CD14-positive monocyte (primary cell): ENCODE measurements at regions not wholly inside any gene's neighbourhood (a gene's known extent, or its start where the extent isn't known, plus 50 kb on each side); places are given as distances from the start of the nearest gene placed in this dataset.

Source experiments
- DNase-seq, 3 donors: peaks; one replicate each; pipeline ENCODE4 v3.0.0-alpha.2; 2011 to 2022
- H2AFZ ChIP-seq: 2 replicates; pipeline ENCODE4 v1.6.0; 2012; ENCODE audit warnings: mild to moderate bottlenecking, low read depth, low read length, inconsistent platforms; ENCODE audit not compliant: insufficient read depth, poor library complexity, severe bottlenecking
- H3K27ac ChIP-seq, 2 donors: 1 replicate in 1 of 2; 2 replicates in 1 of 2; pipeline ENCODE4 v1.5.1; 2012 to 2013; ENCODE audit warnings: low read length in 2 of 2, control low read depth in 1 of 2, inconsistent platforms in 1 of 2, low read depth in 1 of 2, mild to moderate bottlenecking in 1 of 2
- H3K27me3 ChIP-seq, 2 donors: one replicate each; pipeline versions ENCODE4 v1.6.0 to v1.6.1; 2011 to 2013; ENCODE audit warnings: low read length in 2 of 2; ENCODE audit not compliant: control insufficient read depth in 2 of 2, insufficient read depth in 2 of 2
- H3K36me3 ChIP-seq, 2 donors: replicated peaks in 1 of 2; 1 replicate in 1 of 2; 2 replicates in 1 of 2; pipeline versions ENCODE4 v1.5.1 to v1.6.1; 2012 to 2013; ENCODE audit warnings: low read length in 2 of 2, control low read depth in 1 of 2, inconsistent platforms in 1 of 2, mild to moderate bottlenecking in 1 of 2; ENCODE audit not compliant: insufficient read depth in 2 of 2, control insufficient read depth in 1 of 2
- H3K4me1 ChIP-seq, 2 donors: 1 replicate in 1 of 2; 2 replicates in 1 of 2; pipeline versions ENCODE4 v1.5.1 to v1.6.1; 2012 to 2013; ENCODE audit warnings: low read length in 2 of 2, control low read depth in 1 of 2, inconsistent platforms in 1 of 2, mild to moderate bottlenecking in 1 of 2, moderate library complexity in 1 of 2; ENCODE audit not compliant: insufficient read depth in 2 of 2, control insufficient read depth in 1 of 2
- H3K4me2 ChIP-seq: replicated peaks from 2 replicates; pipeline ENCODE3; 2012; ENCODE audit warnings: low read length, moderate library complexity, mild to moderate bottlenecking; ENCODE audit not compliant: poor library complexity, severe bottlenecking; ENCODE audit errors: extremely low read depth
- H3K4me3 ChIP-seq, 3 experiments: fragments of 200-600 bp in 1 of 3; sonication (generic) in 1 of 3; replicated peaks in 1 of 3; 1 replicate in 2 of 3; 2 replicates in 1 of 3; pipeline ENCODE4 v1.5.1; 2011 to 2013; ENCODE audit warnings: low read length in 3 of 3, mild to moderate bottlenecking in 3 of 3, control low read depth in 2 of 3, low read depth in 2 of 3, inconsistent platforms in 1 of 3, moderate library complexity in 1 of 3
- H3K79me2 ChIP-seq: 2 replicates; pipeline ENCODE4 v1.6.0; 2012; ENCODE audit warnings: mild to moderate bottlenecking, control low read depth, inconsistent platforms, low read length, moderate library complexity; ENCODE audit not compliant: insufficient read depth
- H3K9ac ChIP-seq: 2 replicates; pipeline ENCODE4 v1.6.0; 2017; ENCODE audit warnings: low read length, mild to moderate bottlenecking; ENCODE audit not compliant: insufficient read depth, poor library complexity, severe bottlenecking
- H3K9me3 ChIP-seq, 2 donors: replicated peaks in 1 of 2; 1 replicate in 1 of 2; 2 replicates in 1 of 2; pipeline versions ENCODE4 v1.5.1 to v1.6.1; 2012 to 2013; ENCODE audit warnings: low read length in 2 of 2, control low read depth in 1 of 2; ENCODE audit not compliant: control insufficient read depth in 1 of 2, insufficient read depth in 1 of 2
- H4K20me1 ChIP-seq: 2 replicates; pipeline ENCODE4 v1.6.0; 2012; ENCODE audit warnings: mild to moderate bottlenecking, low read length, control low read depth, moderate library complexity; ENCODE audit not compliant: insufficient read depth
- H3K27ac Mint-ChIP-seq, 7 donors: one replicate each; pipeline ENCODE4 v1.8.0; 2020; ENCODE audit warnings: mild to moderate bottlenecking in 7 of 7, mixed read lengths in 7 of 7, moderate library complexity in 6 of 7, inconsistent platforms in 2 of 7
- H3K27me3 Mint-ChIP-seq, 3 donors: one replicate each; pipeline ENCODE4 v1.8.0; 2021 to 2022; ENCODE audit warnings: low read depth in 3 of 3, mild to moderate bottlenecking in 3 of 3, mixed read lengths in 3 of 3, moderate library complexity in 3 of 3, inconsistent platforms in 1 of 3
- H3K36me3 Mint-ChIP-seq, 2 donors: one replicate each; pipeline ENCODE4 v1.8.0; 2020; ENCODE audit warnings: mixed read lengths in 2 of 2, inconsistent platforms in 1 of 2, mild to moderate bottlenecking in 1 of 2
- H3K4me1 Mint-ChIP-seq: one replicate; pipeline ENCODE4 v1.8.0; 2020; ENCODE audit warnings: mild to moderate bottlenecking, mixed read lengths
- H3K4me3 Mint-ChIP-seq, 2 donors: one replicate each; pipeline ENCODE4 v1.8.0; 2020; ENCODE audit warnings: mild to moderate bottlenecking in 2 of 2, mixed read lengths in 2 of 2, moderate library complexity in 1 of 2
- H3K9me3 Mint-ChIP-seq, 7 donors: one replicate each; pipeline ENCODE4 v1.8.0; 2020 to 2022; ENCODE audit warnings: mixed read lengths in 7 of 7, mild to moderate bottlenecking in 6 of 7, moderate library complexity in 6 of 7, inconsistent platforms in 2 of 7
- WGBS: methylation state at CpG from one replicate; pipeline ENCODE4 v1.1.5; 2013; ENCODE audit warnings: missing lambda C conversion rate; ENCODE audit not compliant: insufficient coverage; 5-methylcytosine and 5-hydroxymethylcytosine counted together
- intact Hi-C, 2 donors: fragments of 100-400 bp; cut with micrococcal nuclease; formaldehyde crosslinking; loops; one replicate each; pipeline versions ENCODE4 v1.15.0 to v1.15.1; 2023
- TF ChIP-seq, protein P1 (sequence below): fragments of 200-600 bp; IDR thresholded peaks from one replicate; pipeline ENCODE4 v1.8.0; 2022; ENCODE audit warnings: antibody characterized with exemption, mild to moderate bottlenecking

DNA sequence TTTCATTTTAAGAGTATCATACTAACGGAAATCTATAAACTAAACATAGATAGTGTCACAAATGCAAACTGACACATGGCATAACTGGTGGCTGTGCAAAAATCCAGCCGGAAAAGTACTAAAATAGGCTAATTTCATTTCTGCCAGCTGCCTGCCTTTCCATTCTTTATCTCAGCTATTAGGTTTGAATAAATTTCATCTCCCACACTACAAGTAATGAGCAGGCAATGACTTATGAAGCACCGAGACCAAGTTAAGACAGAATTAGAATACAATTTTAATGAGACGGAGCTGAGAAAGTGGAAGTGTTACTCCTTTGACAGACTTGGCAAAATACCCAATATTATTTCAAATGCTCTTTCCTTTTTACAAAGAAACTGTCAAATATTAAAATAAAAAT is 258.8 kb upstream of the ZNF608 start:
- peaks cover 4% of the 10 kb centered on the region in 2 donors for H3K27me3 ChIP-seq
- Mint-ChIP-seq H3K27ac (no peak overlapping the region), H3K36me3 (no peaks in the 10 kb centered on the region), H3K4me3 (no peak overlapping the region), H3K27me3 (peaks cover 5 to 17% (median 7%) of the 10 kb centered on the region in 3 donors), H3K4me1 (peaks cover 17% of the 10 kb centered on the region), H3K9me3 (no peaks in the 10 kb centered on the region)
- H3K9me3 ChIP-seq, result no peaks in the 10 kb centered on the region
- no peaks in the 10 kb centered on the region for H4K20me1 ChIP-seq
- TF ChIP-seq, protein P1, sequence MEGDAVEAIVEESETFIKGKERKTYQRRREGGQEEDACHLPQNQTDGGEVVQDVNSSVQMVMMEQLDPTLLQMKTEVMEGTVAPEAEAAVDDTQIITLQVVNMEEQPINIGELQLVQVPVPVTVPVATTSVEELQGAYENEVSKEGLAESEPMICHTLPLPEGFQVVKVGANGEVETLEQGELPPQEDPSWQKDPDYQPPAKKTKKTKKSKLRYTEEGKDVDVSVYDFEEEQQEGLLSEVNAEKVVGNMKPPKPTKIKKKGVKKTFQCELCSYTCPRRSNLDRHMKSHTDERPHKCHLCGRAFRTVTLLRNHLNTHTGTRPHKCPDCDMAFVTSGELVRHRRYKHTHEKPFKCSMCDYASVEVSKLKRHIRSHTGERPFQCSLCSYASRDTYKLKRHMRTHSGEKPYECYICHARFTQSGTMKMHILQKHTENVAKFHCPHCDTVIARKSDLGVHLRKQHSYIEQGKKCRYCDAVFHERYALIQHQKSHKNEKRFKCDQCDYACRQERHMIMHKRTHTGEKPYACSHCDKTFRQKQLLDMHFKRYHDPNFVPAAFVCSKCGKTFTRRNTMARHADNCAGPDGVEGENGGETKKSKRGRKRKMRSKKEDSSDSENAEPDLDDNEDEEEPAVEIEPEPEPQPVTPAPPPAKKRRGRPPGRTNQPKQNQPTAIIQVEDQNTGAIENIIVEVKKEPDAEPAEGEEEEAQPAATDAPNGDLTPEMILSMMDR, result no peak
- no peaks in the 10 kb centered on the region for H3K79me2 ChIP-seq
- H3K9ac ChIP-seq, result no peak overlapping the region
- peak in 1 of 3 donors; percentile 10 for DNase-seq
- H3K4me3 ChIP-seq, result peak overlapping the region in 1 of 3 experiments; percentile 17
- peak overlapping the region; percentile 14 for H2AFZ ChIP-seq
- no peaks in the 10 kb centered on the region for H3K36me3 ChIP-seq
- peaks cover 9 to 11% of the 10 kb centered on the region in 2 donors for H3K4me1 ChIP-seq
- peak overlapping the region; percentile 46 for H3K4me2 ChIP-seq
- intact Hi-C loops, result no loop called here
- WGBS, result 75% methylated on average over 1 of the region's 4 CpGs
- H3K27ac ChIP-seq, result no peak overlapping the region

DNA sequence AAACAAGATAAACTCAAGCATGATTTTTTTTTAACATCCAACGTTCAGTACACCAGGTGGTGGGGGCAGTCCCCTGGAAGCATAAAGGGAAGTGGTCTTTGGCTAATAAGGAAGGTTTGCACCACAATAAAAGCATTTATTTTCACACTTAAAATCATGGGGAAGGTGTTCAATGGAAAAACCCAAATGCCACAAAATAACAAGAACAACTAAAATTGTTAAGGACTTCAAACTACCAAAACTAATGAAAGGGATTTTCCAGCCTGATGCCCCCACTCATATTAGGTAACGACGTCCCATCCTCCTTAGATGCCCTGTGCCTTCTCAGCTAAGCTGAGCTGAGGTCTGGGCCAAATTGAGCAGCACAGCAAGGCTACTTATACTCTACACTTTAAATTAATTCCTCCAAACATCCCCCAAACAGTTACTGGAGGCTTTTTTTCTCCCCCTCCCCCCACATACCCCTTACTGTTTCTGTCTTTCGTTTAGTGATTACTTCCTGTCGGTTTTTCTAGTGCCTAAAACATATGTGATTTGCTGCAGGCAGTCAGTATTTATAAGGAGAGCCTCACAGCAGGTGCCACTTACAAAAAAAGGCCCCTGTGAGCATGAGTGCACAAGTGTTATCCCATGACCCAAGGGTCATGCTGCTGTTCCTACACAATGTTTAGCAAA is 259.7 kb upstream of the ZNF608 start:
- Mint-ChIP-seq H3K36me3 (no peaks in the 10 kb centered on the region), H3K4me1 (peaks cover 17% of the 10 kb centered on the region), H3K4me3 (peak overlapping the region in 1 of 2 donors; percentile 48), H3K9me3 (no peaks in the 10 kb centered on the region), H3K27me3 (peaks cover 1 to 14% (median 2%) of the 10 kb centered on the region in 3 donors), H3K27ac (peak overlapping the region in 1 of 7 donors; percentile 16)
- Histone ChIP-seq H3K27me3 (peaks cover 2 to 3% of the 10 kb centered on the region in 2 donors), H3K9ac (no peak overlapping the region), H3K9me3 (no peaks in the 10 kb centered on the region), H3K4me1 (peaks cover 9 to 11% of the 10 kb centered on the region in 2 donors), H3K36me3 (no peaks in the 10 kb centered on the region), H3K4me2 (no peak overlapping the region), H4K20me1 (no peaks in the 10 kb centered on the region), H2AFZ (no peak overlapping the region), H3K27ac (no peak overlapping the region), H3K79me2 (no peaks in the 10 kb centered on the region), H3K4me3 (no peak overlapping the region)
- DNase-seq, result no peak
- WGBS, result 22% methylated on average over 4 of the region's 5 CpGs
- intact Hi-C loops, result no loop called here
- TF ChIP-seq, protein P1, result no peak
